CD4-positive, CD25-positive, alpha-beta regulatory T cell (primary cell): ENCODE measurements at regions not wholly inside any gene's neighbourhood (a gene's known extent, or its start where the extent isn't known, plus 50 kb on each side); places are given as distances from the start of the nearest gene placed in this dataset.

Experiments
- ATAC-seq, 2 donors: fragments of 150-1000 bp; cut with Tn5 transposase; one replicate each; pipeline ENCODE4 v1.10.0; 2021; ENCODE audit warnings: low read depth in 2 of 2, moderate number of reproducible peaks in 2 of 2, moderate library complexity in 1 of 2
- DNase-seq, 3 donors: peaks; one replicate each; pipeline versions ENCODE4 v3.0.0 to v3.0.0-alpha.2; 2012 to 2022; ENCODE audit warnings: mixed read lengths in 1 of 3
- H3K27ac ChIP-seq: one replicate; pipeline ENCODE4 v1.7.0; 2013; ENCODE audit warnings: mild to moderate bottlenecking, low read length; ENCODE audit not compliant: insufficient read depth, poor library complexity, severe bottlenecking
- H3K27me3 ChIP-seq: one replicate; pipeline ENCODE4 v1.7.0; 2013; ENCODE audit warnings: low read length; ENCODE audit not compliant: control insufficient read depth, insufficient read depth
- H3K36me3 ChIP-seq: one replicate; pipeline ENCODE4 v1.7.0; 2013; ENCODE audit warnings: mild to moderate bottlenecking, low read length, moderate library complexity; ENCODE audit not compliant: control insufficient read depth, insufficient read depth
- H3K4me1 ChIP-seq: 2 replicates; pipeline ENCODE4 v1.7.0; 2013; ENCODE audit warnings: mild to moderate bottlenecking, low read length; ENCODE audit not compliant: insufficient read depth, control insufficient read depth, poor library complexity, severe bottlenecking
- H3K4me3 ChIP-seq: one replicate; pipeline ENCODE4 v1.7.0; 2013; ENCODE audit warnings: low read depth, mild to moderate bottlenecking, low read length, moderate library complexity
- H3K9me3 ChIP-seq, 2 experiments: 1 replicate in 1 of 2; 2 replicates in 1 of 2; pipeline ENCODE4 v1.7.0; 2013; ENCODE audit warnings: low read length in 2 of 2, mild to moderate bottlenecking in 1 of 2, moderate library complexity in 1 of 2; ENCODE audit not compliant: control insufficient read depth in 2 of 2
- H3K27ac Mint-ChIP-seq, 3 donors: one replicate each; pipeline ENCODE4 v1.8.0; 2020 to 2022; ENCODE audit warnings: mild to moderate bottlenecking in 3 of 3, mixed read lengths in 3 of 3, moderate library complexity in 2 of 3
- H3K27me3 Mint-ChIP-seq: one replicate; pipeline ENCODE4 v1.8.0; 2022; ENCODE audit warnings: mild to moderate bottlenecking, mixed read lengths
- H3K36me3 Mint-ChIP-seq: one replicate; pipeline ENCODE4 v1.8.0; 2020; ENCODE audit warnings: mixed read lengths
- H3K4me1 Mint-ChIP-seq, 4 donors: one replicate each; pipeline ENCODE4 v1.8.0; 2020 to 2022; ENCODE audit warnings: mixed read lengths in 4 of 4, mild to moderate bottlenecking in 1 of 4
- H3K4me3 Mint-ChIP-seq, 4 donors: one replicate each; pipeline ENCODE4 v1.8.0; 2020 to 2022; ENCODE audit warnings: mild to moderate bottlenecking in 4 of 4, mixed read lengths in 4 of 4, moderate library complexity in 3 of 4
- H3K9me3 Mint-ChIP-seq, 7 donors: one replicate each; pipeline ENCODE4 v1.8.0; 2020 to 2022; ENCODE audit warnings: mixed read lengths in 7 of 7, mild to moderate bottlenecking in 3 of 7, moderate library complexity in 2 of 7

DNA sequence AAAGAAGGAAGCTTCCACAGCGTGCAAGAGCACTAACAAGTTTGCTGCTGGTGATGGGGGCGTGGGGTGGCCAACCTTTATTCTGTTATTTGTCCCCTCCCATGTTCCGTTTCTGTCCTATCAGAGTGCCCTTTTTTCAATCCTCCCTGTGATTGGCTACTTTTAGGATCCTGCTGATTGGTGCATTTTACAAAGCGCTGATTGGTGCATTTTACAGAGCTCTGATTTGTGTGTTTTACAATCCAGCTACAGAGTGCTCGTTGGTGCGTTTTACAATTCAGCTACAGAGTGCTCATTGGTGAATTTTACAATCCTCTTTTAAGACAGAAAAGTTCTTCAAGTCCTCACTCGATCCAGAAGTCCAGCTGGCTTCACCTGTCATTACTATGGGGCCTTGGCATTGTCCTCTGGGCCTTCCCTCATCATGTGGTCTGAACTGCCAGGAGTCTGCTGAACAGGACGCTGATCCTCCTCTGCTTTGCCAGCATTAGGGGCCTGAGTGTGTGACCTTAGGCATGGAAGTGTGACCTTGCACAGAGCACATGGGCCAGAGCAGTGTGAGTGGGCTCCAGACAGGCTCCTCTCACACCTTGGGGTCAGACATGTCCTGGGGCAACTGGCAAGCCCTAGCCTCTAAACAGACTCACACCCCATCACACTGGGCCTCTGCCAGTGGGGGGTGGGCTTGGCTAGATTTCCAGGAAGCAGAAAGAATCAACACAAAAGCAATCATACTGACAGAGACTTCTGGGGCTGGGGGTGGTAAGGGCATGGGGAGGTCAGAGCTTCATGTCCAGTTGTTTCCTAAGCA lies 167.4 kb downstream of the PTPN20 start:
- no peak for DNase-seq
- H3K9me3 Mint-ChIP-seq: peaks cover 0 to 2% (median 0%) of the 10 kb centered on the region in 7 donors
- Histone ChIP-seq H3K4me1 (no peaks in the 10 kb centered on the region), H3K9me3 (no peaks in the 10 kb centered on the region), H3K36me3 (no peaks in the 10 kb centered on the region), H3K27me3 (no peaks in the 10 kb centered on the region), H3K27ac (no peak overlapping the region), H3K4me3 (no peak overlapping the region)
- H3K27me3 Mint-ChIP-seq: peaks cover 4% of the 10 kb centered on the region
- H3K4me1 Mint-ChIP-seq: peaks cover 0 to 8% (median 1%) of the 10 kb centered on the region in 4 donors
- ATAC-seq: no peak
- no peak overlapping the region for H3K27ac Mint-ChIP-seq
- H3K36me3 Mint-ChIP-seq: no peaks in the 10 kb centered on the region
- no peak overlapping the region for H3K4me3 Mint-ChIP-seq

DNA sequence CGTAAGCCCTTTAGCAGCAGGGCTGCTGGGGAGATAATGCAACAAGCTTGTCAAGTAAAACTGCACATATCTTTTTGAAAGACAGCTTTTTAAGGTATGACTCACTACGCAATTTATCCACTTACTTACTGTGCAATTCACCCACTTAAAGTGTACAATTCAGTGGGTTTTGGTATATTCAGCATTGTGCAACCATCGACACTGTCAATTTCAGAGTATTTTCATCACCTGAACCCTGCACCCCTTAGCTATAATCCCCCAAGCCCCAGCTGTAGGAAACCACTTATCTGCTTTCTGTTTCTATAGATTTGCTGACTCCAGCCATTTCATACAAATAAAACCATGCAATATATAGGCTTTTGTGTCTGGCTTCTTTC lies 168.0 kb downstream of the PTPN20 start:
- Mint-ChIP-seq H3K4me3 (no peak overlapping the region), H3K9me3 (peaks cover 0 to 2% (median 0%) of the 10 kb centered on the region in 7 donors), H3K4me1 (peaks cover 0 to 8% (median 1%) of the 10 kb centered on the region in 4 donors), H3K27me3 (peaks cover 4% of the 10 kb centered on the region), H3K27ac (peak overlapping the region in 1 of 3 donors; percentile 66), H3K36me3 (no peaks in the 10 kb centered on the region)
- Histone ChIP-seq H3K36me3 (no peaks in the 10 kb centered on the region), H3K4me3 (no peak overlapping the region), H3K9me3 (no peaks in the 10 kb centered on the region), H3K4me1 (no peaks in the 10 kb centered on the region), H3K27ac (no peak overlapping the region), H3K27me3 (no peaks in the 10 kb centered on the region)
- no peak for ATAC-seq
- DNase-seq: no peak

DNA sequence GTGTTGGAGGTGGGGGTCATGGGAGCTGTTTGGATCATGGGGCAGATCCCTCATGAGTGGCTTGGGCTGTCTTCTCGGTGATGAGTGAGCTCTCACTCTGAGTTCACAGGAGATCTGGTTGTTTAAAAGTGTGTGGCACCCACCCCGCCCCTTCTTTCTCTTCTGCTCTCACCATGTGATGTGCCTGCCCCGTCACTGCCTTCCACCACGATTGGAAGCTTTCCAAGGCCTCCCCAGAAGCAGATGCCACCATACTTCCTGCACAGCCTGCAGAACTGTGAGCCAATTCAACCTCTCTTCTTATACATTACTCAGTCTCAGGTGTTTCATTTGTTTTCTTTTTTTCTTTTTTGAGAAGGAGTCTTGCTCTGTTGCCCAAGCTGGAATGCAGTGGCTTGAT lies 170.0 kb downstream of the PTPN20 start:
- peaks cover 4% of the 10 kb centered on the region for H3K27me3 Mint-ChIP-seq
- H3K9me3 Mint-ChIP-seq: peaks cover 0 to 2% (median 0%) of the 10 kb centered on the region in 7 donors
- H3K4me1 ChIP-seq: no peaks in the 10 kb centered on the region
- no peaks in the 10 kb centered on the region for H3K36me3 ChIP-seq
- H3K27ac ChIP-seq: no peak overlapping the region
- H3K4me3 ChIP-seq: no peak overlapping the region
- no peaks in the 10 kb centered on the region for H3K36me3 Mint-ChIP-seq
- H3K27me3 ChIP-seq: no peaks in the 10 kb centered on the region
- H3K4me3 Mint-ChIP-seq: no peak overlapping the region
- DNase-seq (peak in 1 of 3 donors; percentile 3), ATAC-seq (peak in 1 of 2 donors; percentile 25)
- H3K4me1 Mint-ChIP-seq: peaks cover 0 to 8% (median 1%) of the 10 kb centered on the region in 4 donors
- H3K9me3 ChIP-seq: no peaks in the 10 kb centered on the region
- H3K27ac Mint-ChIP-seq: no peak overlapping the region

DNA sequence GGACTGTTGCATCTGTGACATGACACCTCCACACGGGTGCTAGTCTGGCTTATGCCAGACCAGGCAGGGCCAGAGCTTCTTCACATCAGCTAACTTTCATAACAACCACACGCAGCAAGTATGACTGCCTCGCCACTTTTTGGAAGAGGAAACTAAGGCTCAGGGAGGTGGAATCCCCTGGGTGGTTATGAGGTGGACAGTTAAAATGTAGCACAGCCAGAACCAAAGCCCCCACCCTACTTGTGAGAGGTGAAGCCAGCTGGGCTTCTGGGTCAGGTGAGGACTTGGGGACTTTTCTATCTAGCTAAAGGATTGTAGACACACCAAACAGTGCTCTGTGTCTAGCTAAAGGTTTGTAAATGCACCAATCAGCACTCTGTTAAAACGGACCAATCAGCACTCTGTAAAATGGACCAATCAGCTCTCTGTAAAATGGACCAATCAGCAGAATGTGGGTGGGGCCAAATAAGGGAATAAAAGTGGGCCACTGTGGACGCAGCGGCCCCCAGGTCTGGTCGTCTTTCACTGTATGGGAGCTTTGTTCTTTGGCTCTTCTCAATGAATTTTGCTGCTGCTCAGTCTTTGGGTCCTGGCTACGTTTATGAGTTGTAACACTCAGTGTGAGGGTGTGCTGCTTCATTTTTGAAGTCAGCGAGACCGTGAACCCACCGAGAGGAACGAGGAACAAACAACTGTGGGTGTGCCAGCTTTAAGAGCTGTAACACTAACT lies 171.0 kb downstream of the PTPN20 start:
- no peak overlapping the region for H3K4me3 ChIP-seq
- H3K36me3 Mint-ChIP-seq: no peaks in the 10 kb centered on the region
- no peaks in the 10 kb centered on the region for H3K4me1 ChIP-seq
- peaks cover 0 to 2% (median 0%) of the 10 kb centered on the region in 7 donors for H3K9me3 Mint-ChIP-seq
- no peaks in the 10 kb centered on the region for H3K9me3 ChIP-seq
- no peak overlapping the region for H3K27ac ChIP-seq
- H3K27me3 Mint-ChIP-seq: peaks cover 4% of the 10 kb centered on the region
- DNase-seq (no peak), ATAC-seq (no peak)
- H3K27ac Mint-ChIP-seq: no peak overlapping the region
- H3K4me1 Mint-ChIP-seq: peaks cover 0 to 8% (median 1%) of the 10 kb centered on the region in 4 donors
- H3K4me3 Mint-ChIP-seq: no peak overlapping the region
- no peaks in the 10 kb centered on the region for H3K36me3 ChIP-seq
- H3K27me3 ChIP-seq: no peaks in the 10 kb centered on the region

DNA sequence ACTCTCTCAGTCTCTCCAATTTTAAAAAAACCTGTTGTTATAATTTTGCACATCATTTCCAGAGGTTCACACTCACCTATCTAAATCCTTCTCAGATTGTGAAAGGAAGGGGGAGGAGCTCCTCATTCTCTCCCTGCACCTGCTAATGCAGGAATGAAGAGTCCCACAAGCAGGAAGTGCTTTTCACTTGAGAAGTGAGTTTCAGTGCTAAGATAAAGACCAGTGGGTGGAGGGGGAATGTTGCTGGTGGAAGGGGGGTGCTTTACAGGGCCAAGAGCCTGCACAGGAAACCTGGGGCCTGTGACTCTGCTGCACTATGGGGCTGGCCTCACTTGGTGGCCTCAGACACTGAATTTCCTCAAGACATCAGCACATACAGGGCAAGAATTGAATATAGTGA lies 176.4 kb downstream of the PTPN20 start:
- no peaks in the 10 kb centered on the region for H3K9me3 ChIP-seq
- H3K27ac Mint-ChIP-seq: peak overlapping the region; percentile 9 to 70 (median 47)
- no peak overlapping the region for H3K4me3 Mint-ChIP-seq
- peaks cover 0 to 11% (median 2%) of the 10 kb centered on the region in 4 donors for H3K4me1 Mint-ChIP-seq
- H3K27me3 Mint-ChIP-seq: no peaks in the 10 kb centered on the region
- ATAC-seq (no peak), DNase-seq (no peak)
- no peak overlapping the region for H3K27ac ChIP-seq
- H3K9me3 Mint-ChIP-seq: no peaks in the 10 kb centered on the region
- H3K4me3 ChIP-seq: no peak overlapping the region
- H3K4me1 ChIP-seq: no peaks in the 10 kb centered on the region
- H3K27me3 ChIP-seq: no peaks in the 10 kb centered on the region
- H3K36me3 ChIP-seq: no peaks in the 10 kb centered on the region
- H3K36me3 Mint-ChIP-seq: no peaks in the 10 kb centered on the region

DNA sequence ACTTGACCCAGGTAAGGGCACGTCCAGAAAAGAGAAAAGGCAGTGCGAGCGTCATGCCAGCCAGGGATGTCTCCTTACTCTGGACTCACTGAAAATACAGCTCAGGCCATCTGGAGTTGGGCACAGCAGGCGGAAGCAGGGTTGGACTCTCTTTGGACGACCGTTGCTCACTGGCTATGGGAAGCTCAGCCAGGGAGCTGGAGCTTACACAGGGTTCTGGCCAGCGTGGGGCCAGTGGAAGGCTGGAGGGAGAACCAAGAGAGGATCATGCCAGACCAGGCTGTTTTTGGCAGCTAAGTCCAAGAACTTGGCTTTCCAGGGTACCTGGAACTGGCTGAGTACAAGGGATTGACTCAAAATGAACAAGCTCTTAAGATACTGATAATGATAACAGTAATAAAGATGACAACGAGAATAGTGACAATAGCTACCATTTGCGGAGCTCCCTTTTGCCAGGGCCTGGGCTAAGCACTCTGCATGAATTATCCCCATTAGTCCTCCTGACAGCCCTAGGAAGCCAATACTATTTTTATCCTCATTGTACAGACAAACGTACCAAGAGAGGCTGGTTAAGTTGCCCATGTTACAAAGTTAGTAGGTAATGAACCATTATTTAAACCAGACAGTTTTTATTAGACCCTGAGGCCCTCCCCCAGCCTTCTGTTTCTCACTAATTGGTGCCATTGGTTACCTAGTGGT lies 177.6 kb downstream of the PTPN20 start:
- H3K27ac Mint-ChIP-seq: peak overlapping the region in 1 of 3 donors; percentile 46
- Histone ChIP-seq H3K36me3 (no peaks in the 10 kb centered on the region), H3K27ac (no peak overlapping the region), H3K4me3 (no peak overlapping the region), H3K27me3 (no peaks in the 10 kb centered on the region), H3K9me3 (no peaks in the 10 kb centered on the region), H3K4me1 (no peaks in the 10 kb centered on the region)
- ATAC-seq (no peak), DNase-seq (no peak)
- H3K9me3 Mint-ChIP-seq: no peaks in the 10 kb centered on the region
- H3K4me3 Mint-ChIP-seq: no peak overlapping the region
- peaks cover 0 to 11% (median 2%) of the 10 kb centered on the region in 4 donors for H3K4me1 Mint-ChIP-seq
- H3K36me3 Mint-ChIP-seq: no peaks in the 10 kb centered on the region
- no peaks in the 10 kb centered on the region for H3K27me3 Mint-ChIP-seq

DNA sequence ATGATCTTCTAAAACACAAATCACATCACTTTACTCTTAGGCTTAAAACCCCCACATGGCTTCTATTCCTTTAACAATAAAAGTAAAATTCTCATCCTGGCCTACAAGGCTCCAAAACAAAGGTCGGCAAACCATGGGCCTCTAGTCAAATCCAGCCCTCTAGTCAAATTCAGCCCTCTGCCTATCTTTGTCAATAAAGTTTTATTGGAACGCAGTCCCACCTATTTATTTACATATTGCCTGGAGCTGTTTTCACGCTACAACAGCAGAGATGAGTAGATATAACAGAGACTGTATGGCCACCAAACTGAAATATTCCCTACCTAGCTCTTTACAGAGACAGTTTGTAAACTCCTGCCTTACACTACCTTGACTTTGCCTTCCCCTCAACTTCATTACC lies 178.8 kb downstream of the PTPN20 start:
- no peaks in the 10 kb centered on the region for H3K4me1 ChIP-seq

More for the DNA sequence above, 178.8 kb downstream of the PTPN20 start:
- Mint-ChIP-seq H3K27ac (no peak overlapping the region), H3K4me1 (peaks cover 0 to 11% (median 2%) of the 10 kb centered on the region in 4 donors), H3K4me3 (no peak overlapping the region), H3K9me3 (no peaks in the 10 kb centered on the region), H3K36me3 (no peaks in the 10 kb centered on the region), H3K27me3 (no peaks in the 10 kb centered on the region)
- Histone ChIP-seq H3K4me3 (no peak overlapping the region), H3K9me3 (no peaks in the 10 kb centered on the region), H3K27me3 (no peaks in the 10 kb centered on the region), H3K27ac (no peak overlapping the region), H3K36me3 (no peaks in the 10 kb centered on the region)
- DNase-seq (no peak), ATAC-seq (no peak)
